ENCODE measurements at regions not wholly inside any gene's neighbourhood (a gene's known extent, or its start where the extent isn't known, plus 50 kb on each side); places are given as distances from the start of the nearest gene placed in this dataset.

- POLR2A ChIA-PET (ENCODE audit: unreplicated experiment) = no interaction called here
- Histone ChIP-seq H3K36me3 (ENCODE audit: low read depth, low read length) (no peaks in the 10 kb centered on the region), H3K79me2 (ENCODE audit: low read length) (no peaks in the 10 kb centered on the region), H3K4me2 (ENCODE audit: low read length) (no peak overlapping the region), H4K20me1 (ENCODE audit: low read length) (no peaks in the 10 kb centered on the region), H3K4me1 (ENCODE audit: insufficient read depth, low read length) (peaks cover 13% of the 10 kb centered on the region), H3F3A (ENCODE audit: low read length, unreplicated experiment) (no peaks in the 10 kb centered on the region), H3K9ac (ENCODE audit: low read length) (no peak overlapping the region), H3K27ac (ENCODE audit: low read length) (no peak overlapping the region), H3K4me3 (ENCODE audit: low read length) (no peak overlapping the region), H2AFZ (ENCODE audit: low read length) (no peak overlapping the region), H3K9me3 (ENCODE audit: low read length) (no peaks in the 10 kb centered on the region), H3K27me3 (ENCODE audit: low read length) (no peaks in the 10 kb centered on the region), H3K9me2 (replicated peaks; ENCODE audit: low read length) (no peaks in the 10 kb centered on the region)
- ATAC-seq (no peak), DNase-seq (no peak)
- intact Hi-C loops (cut with micrococcal nuclease) = loop anchor here (5.0 kb wide), 4 partner anchors 47 to 192 kb away; no protein-coding TSS in a partner anchor
- CTCF ChIA-PET = no interaction called here
- no TSS peak for BruUV-seq (replicated peaks)
- TF ChIP-seq EZH2phosphoT487 (IDR thresholded peaks at IDR 0.05; ENCODE audit: borderline replicate concordance, low read length) (no peak), EZH2 (IDR thresholded peaks at IDR 0.05; ENCODE audit: low read length, unreplicated experiment) (no peak)
- TF ChIP-seq, protein P1, sequence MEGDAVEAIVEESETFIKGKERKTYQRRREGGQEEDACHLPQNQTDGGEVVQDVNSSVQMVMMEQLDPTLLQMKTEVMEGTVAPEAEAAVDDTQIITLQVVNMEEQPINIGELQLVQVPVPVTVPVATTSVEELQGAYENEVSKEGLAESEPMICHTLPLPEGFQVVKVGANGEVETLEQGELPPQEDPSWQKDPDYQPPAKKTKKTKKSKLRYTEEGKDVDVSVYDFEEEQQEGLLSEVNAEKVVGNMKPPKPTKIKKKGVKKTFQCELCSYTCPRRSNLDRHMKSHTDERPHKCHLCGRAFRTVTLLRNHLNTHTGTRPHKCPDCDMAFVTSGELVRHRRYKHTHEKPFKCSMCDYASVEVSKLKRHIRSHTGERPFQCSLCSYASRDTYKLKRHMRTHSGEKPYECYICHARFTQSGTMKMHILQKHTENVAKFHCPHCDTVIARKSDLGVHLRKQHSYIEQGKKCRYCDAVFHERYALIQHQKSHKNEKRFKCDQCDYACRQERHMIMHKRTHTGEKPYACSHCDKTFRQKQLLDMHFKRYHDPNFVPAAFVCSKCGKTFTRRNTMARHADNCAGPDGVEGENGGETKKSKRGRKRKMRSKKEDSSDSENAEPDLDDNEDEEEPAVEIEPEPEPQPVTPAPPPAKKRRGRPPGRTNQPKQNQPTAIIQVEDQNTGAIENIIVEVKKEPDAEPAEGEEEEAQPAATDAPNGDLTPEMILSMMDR (conservative IDR thresholded peaks at IDR 0.05; ENCODE audit: low read depth, low read length) = no peak
Measured at GRCh38 chrX:138929926-138930582, 218.5 kb upstream of the FGF13 start.

GRCh38 chrX:138928737-138929459, 217.4 kb upstream of the FGF13 start:
- H3F3A ChIP-seq (ENCODE audit: low read length, unreplicated experiment) = no peaks in the 10 kb centered on the region
- H4K20me1 ChIP-seq (ENCODE audit: low read length) = no peaks in the 10 kb centered on the region
- H3K36me3 ChIP-seq (ENCODE audit: low read depth, low read length) = no peaks in the 10 kb centered on the region
- H3K79me2 ChIP-seq (ENCODE audit: low read length) = no peaks in the 10 kb centered on the region
- peaks cover 22% of the 10 kb centered on the region for H3K4me1 ChIP-seq (ENCODE audit: insufficient read depth, low read length)
- no peaks in the 10 kb centered on the region for H3K9me2 ChIP-seq (replicated peaks; ENCODE audit: low read length)
- ChIA-PET POLR2A (ENCODE audit: unreplicated experiment) (no interaction called here), CTCF (no interaction called here)
- H3K4me2 ChIP-seq (ENCODE audit: low read length) = no peak overlapping the region
- H3K9me3 ChIP-seq (ENCODE audit: low read length) = no peaks in the 10 kb centered on the region
- H3K4me3 ChIP-seq (ENCODE audit: low read length) = no peak overlapping the region
- ATAC-seq (no peak), DNase-seq (no peak)
- BruUV-seq (replicated peaks) = no TSS peak
- no peak for TF ChIP-seq EZH2phosphoT487 (IDR thresholded peaks at IDR 0.05; ENCODE audit: borderline replicate concordance, low read length)
- no peak for TF ChIP-seq EZH2 (IDR thresholded peaks at IDR 0.05; ENCODE audit: low read length, unreplicated experiment)
- TF ChIP-seq, protein P1 (conservative IDR thresholded peaks at IDR 0.05; ENCODE audit: low read depth, low read length) = no peak
- intact Hi-C loops (cut with micrococcal nuclease) = loop anchor here (5.0 kb wide), 4 partner anchors 48 to 193 kb away; no protein-coding TSS in a partner anchor
- H3K27me3 ChIP-seq (ENCODE audit: low read length) = no peaks in the 10 kb centered on the region
- H3K9ac ChIP-seq (ENCODE audit: low read length) = no peak overlapping the region
- H3K27ac ChIP-seq (ENCODE audit: low read length) = no peak overlapping the region
- no peak overlapping the region for H2AFZ ChIP-seq (ENCODE audit: low read length)

DNA sequence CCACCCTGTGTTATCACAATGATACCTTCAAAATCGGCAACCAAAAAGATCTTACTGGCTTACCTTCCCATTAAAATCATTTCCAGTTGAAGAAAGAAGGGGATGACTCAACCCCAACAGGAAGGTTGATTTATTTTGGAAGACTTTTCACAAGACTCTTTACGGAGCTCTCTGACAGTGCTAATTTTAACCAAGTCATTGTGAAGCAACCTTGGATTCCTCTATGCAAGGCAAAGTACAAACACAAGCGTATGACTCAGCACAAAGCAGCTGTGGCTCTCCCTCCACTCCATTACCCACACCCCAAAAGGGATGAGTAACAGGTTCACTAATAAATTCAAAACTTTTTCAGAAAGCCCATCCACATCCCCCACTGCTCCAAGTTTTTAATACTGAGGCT, 213.8 kb upstream of the FGF13 start:
- H3K9me2 ChIP-seq (replicated peaks; ENCODE audit: low read length) = no peaks in the 10 kb centered on the region
- no peaks in the 10 kb centered on the region for H3K36me3 ChIP-seq (ENCODE audit: low read depth, low read length)
- peak overlapping the region; percentile 47 for H2AFZ ChIP-seq (ENCODE audit: low read length)
- H4K20me1 ChIP-seq (ENCODE audit: low read length) = no peaks in the 10 kb centered on the region
- DNase-seq (peak; percentile 92), ATAC-seq (peak; percentile 97)
- no peaks in the 10 kb centered on the region for H3K9me3 ChIP-seq (ENCODE audit: low read length)
- H3K4me3 ChIP-seq (ENCODE audit: low read length) = no peak overlapping the region
- intact Hi-C loops (cut with micrococcal nuclease) = loop anchor here (1.0 to 5.0 kb wide), 7 partner anchors 39 to 275 kb away; no protein-coding TSS in a partner anchor
- H3F3A ChIP-seq (ENCODE audit: low read length, unreplicated experiment) = no peaks in the 10 kb centered on the region
- peaks cover 36% of the 10 kb centered on the region for H3K4me1 ChIP-seq (ENCODE audit: insufficient read depth, low read length)
- BruUV-seq (replicated peaks) = no TSS peak
- H3K9ac ChIP-seq (ENCODE audit: low read length) = peak overlapping the region; percentile 27; the same call in 1 of the 2 replicates
- no peaks in the 10 kb centered on the region for H3K79me2 ChIP-seq (ENCODE audit: low read length)
- POLR2A ChIA-PET (ENCODE audit: unreplicated experiment) = interaction anchor here (0.5 to 0.7 kb wide), 2 partner anchors 59 to 959 kb away, joined by 3 to 5 read pairs; no protein-coding TSS in a partner anchor
- TF ChIP-seq EZH2 (IDR thresholded peaks at IDR 0.05; ENCODE audit: low read length, unreplicated experiment) (no peak), EZH2phosphoT487 (IDR thresholded peaks at IDR 0.05; ENCODE audit: borderline replicate concordance, low read length) (no peak)
- TF ChIP-seq, protein P1 (conservative IDR thresholded peaks at IDR 0.05; ENCODE audit: low read depth, low read length) = no peak
- H3K27ac ChIP-seq (ENCODE audit: low read length) = peak overlapping the region; percentile 76
- CTCF ChIA-PET = no interaction called here
- no peaks in the 10 kb centered on the region for H3K27me3 ChIP-seq (ENCODE audit: low read length)
- peak overlapping the region; percentile 68 for H3K4me2 ChIP-seq (ENCODE audit: low read length)
